ENCODE measurements at regions not wholly inside any gene's neighbourhood (a gene's known extent, or its start where the extent isn't known, plus 50 kb on each side); places are given as distances from the start of the nearest gene placed in this dataset.

GRCh38 chr10:80739963-80740715 is 202.4 kb downstream of the SH2D4B start:
- H3K36me3 Mint-ChIP-seq (ENCODE audit: unreplicated experiment), result no peaks in the 10 kb centered on the region
- TF ChIP-seq CTCF (IDR thresholded peaks at IDR 0.05), result no peak
- no peak overlapping the region for H3K27ac Mint-ChIP-seq (ENCODE audit: unreplicated experiment)
- no peaks in the 10 kb centered on the region for H3K4me1 Mint-ChIP-seq (ENCODE audit: unreplicated experiment)
- peaks cover 3% of the 10 kb centered on the region for H3K9me3 Mint-ChIP-seq (ENCODE audit: unreplicated experiment)
- no peak for DNase-seq (ENCODE audit: extremely low spot score, unreplicated experiment)
- H3K27me3 Mint-ChIP-seq (ENCODE audit: unreplicated experiment), result no peaks in the 10 kb centered on the region
- H3K4me3 Mint-ChIP-seq (ENCODE audit: unreplicated experiment), result no peak overlapping the region

GRCh38 chr10:80741278-80741677 is 203.6 kb downstream of the SH2D4B start:
- Mint-ChIP-seq H3K9me3 (ENCODE audit: unreplicated experiment) (peaks cover 3% of the 10 kb centered on the region), H3K4me3 (ENCODE audit: unreplicated experiment) (no peak overlapping the region), H3K36me3 (ENCODE audit: unreplicated experiment) (no peaks in the 10 kb centered on the region), H3K27me3 (ENCODE audit: unreplicated experiment) (no peaks in the 10 kb centered on the region), H3K4me1 (ENCODE audit: unreplicated experiment) (no peaks in the 10 kb centered on the region), H3K27ac (ENCODE audit: unreplicated experiment) (no peak overlapping the region)
- TF ChIP-seq CTCF (IDR thresholded peaks at IDR 0.05), result no peak
- no peak for DNase-seq (ENCODE audit: extremely low spot score, unreplicated experiment)

- no peak overlapping the region for H3K27ac Mint-ChIP-seq (ENCODE audit: unreplicated experiment)
- TF ChIP-seq CTCF (IDR thresholded peaks at IDR 0.05), result no peak
- H3K9me3 Mint-ChIP-seq (ENCODE audit: unreplicated experiment), result peaks cover 3% of the 10 kb centered on the region
- no peaks in the 10 kb centered on the region for H3K36me3 Mint-ChIP-seq (ENCODE audit: unreplicated experiment)
- DNase-seq (ENCODE audit: extremely low spot score, unreplicated experiment), result no peak
- H3K27me3 Mint-ChIP-seq (ENCODE audit: unreplicated experiment), result no peaks in the 10 kb centered on the region
- H3K4me3 Mint-ChIP-seq (ENCODE audit: unreplicated experiment), result no peak overlapping the region
- no peaks in the 10 kb centered on the region for H3K4me1 Mint-ChIP-seq (ENCODE audit: unreplicated experiment)
These were observed 212.6 kb downstream of the SH2D4B start for GRCh38 chr10:80750268-80750667.

GRCh38 chr10:80751940-80752339 is 214.2 kb downstream of the SH2D4B start:
- H3K4me1 Mint-ChIP-seq (ENCODE audit: unreplicated experiment), result no peaks in the 10 kb centered on the region
- H3K4me3 Mint-ChIP-seq (ENCODE audit: unreplicated experiment), result no peak overlapping the region
- TF ChIP-seq CTCF (IDR thresholded peaks at IDR 0.05), result no peak
- H3K36me3 Mint-ChIP-seq (ENCODE audit: unreplicated experiment), result no peaks in the 10 kb centered on the region
- no peaks in the 10 kb centered on the region for H3K27me3 Mint-ChIP-seq (ENCODE audit: unreplicated experiment)
- peaks cover 3% of the 10 kb centered on the region for H3K9me3 Mint-ChIP-seq (ENCODE audit: unreplicated experiment)
- H3K27ac Mint-ChIP-seq (ENCODE audit: unreplicated experiment), result no peak overlapping the region
- no peak for DNase-seq (ENCODE audit: extremely low spot score, unreplicated experiment)

GRCh38 chr10:80753612-80754011 is 215.9 kb downstream of the SH2D4B start:
- no peaks in the 10 kb centered on the region for H3K4me1 Mint-ChIP-seq (ENCODE audit: unreplicated experiment)
- H3K27me3 Mint-ChIP-seq (ENCODE audit: unreplicated experiment), result no peaks in the 10 kb centered on the region
- H3K36me3 Mint-ChIP-seq (ENCODE audit: unreplicated experiment), result no peaks in the 10 kb centered on the region
- no peak for DNase-seq (ENCODE audit: extremely low spot score, unreplicated experiment)
- no peak for TF ChIP-seq CTCF (IDR thresholded peaks at IDR 0.05)
- H3K9me3 Mint-ChIP-seq (ENCODE audit: unreplicated experiment), result peaks cover 3% of the 10 kb centered on the region
- no peak overlapping the region for H3K4me3 Mint-ChIP-seq (ENCODE audit: unreplicated experiment)
- no peak overlapping the region for H3K27ac Mint-ChIP-seq (ENCODE audit: unreplicated experiment)

Measured in osteocyte (in vitro differentiated cells).